HCT116 (cell line): ENCODE measurements at regions not wholly inside any gene's neighbourhood (a gene's known extent, or its start where the extent isn't known, plus 50 kb on each side); places are given as distances from the start of the nearest gene placed in this dataset.

Experiments
- ATAC-seq: fragments of 200-7000 bp; cut with Tn5 transposase; 2 replicates; pipeline ENCODE4 v1.9.1; 2020; ENCODE audit warnings: mild to moderate bottlenecking, moderate library complexity
- BruUV-seq: library from RNA; stranded (reverse); fragments of 400-500 nt; replicated peaks from 2 replicates; lab custom pipeline; 2021; lab: Mats Ljungman, UMichigan
- CTCF ChIA-PET: fragments of 300-600 bp; sonication (Branson Sonifier 250); formaldehyde crosslinking; loops from one replicate; lab custom pipeline; 2021; ENCODE audit warnings: antibody characterized with exemption; lab: Charles Lee
- POLR2A ChIA-PET: fragments of 300-600, 350-600 bp; sonication (Branson Sonifier 250); formaldehyde crosslinking; loops from one replicate; lab custom pipeline; 2021; ENCODE audit warnings: antibody characterized with exemption; lab: Charles Lee
- RAD21 ChIA-PET, 2 experiments: fragments of 300-600 bp; sonication (Branson Sonifier 250); formaldehyde crosslinking; loops; one replicate each; lab custom pipeline; 2023; ENCODE audit warnings: low total read pairs in 2 of 2; ENCODE audit not compliant: uncharacterized antibody in 2 of 2, unreplicated experiment in 2 of 2, low non-redundant PET in 1 of 2; lab: Charles Lee
- DNase-seq: peaks from one replicate; pipeline ENCODE4 v3.0.0-alpha.2; 2010; ENCODE audit warnings: low read depth, low spot score
- H2AFZ ChIP-seq: fragments of 200-600 bp; shearing (Covaris generic), sonication (generic); 2 replicates; pipeline ENCODE4 v1.6.1; 2017; ENCODE audit warnings: low read depth, mixed run types, mixed read lengths, antibody characterized with exemption, low read length; ENCODE audit not compliant: poor library complexity, severe bottlenecking
- H3K27ac ChIP-seq: 2 replicates; pipeline ENCODE4 v1.5.1; 2012; ENCODE audit warnings: low read depth, low read length
- H3K27me3 ChIP-seq: fragments of 200-600 bp; sonication (generic); 2 replicates; pipeline ENCODE4 v1.6.1; 2016; ENCODE audit warnings: mixed run types, low read length, mixed read lengths; ENCODE audit not compliant: insufficient read depth
- H3K36me3 ChIP-seq, 2 experiments: fragments of 200-500 bp in 1 of 2; fragments of 200-600 bp in 1 of 2; sonication (Bioruptor generic) in 1 of 2; sonication (generic) in 1 of 2; 2 replicates each; pipeline versions ENCODE4 v1.5.1 to v1.6.1; 2014 to 2016; ENCODE audit warnings: low read length in 2 of 2, inconsistent platforms in 1 of 2, mixed read lengths in 1 of 2, mixed run types in 1 of 2; ENCODE audit not compliant: insufficient read depth in 2 of 2, control insufficient read depth in 1 of 2
- H3K4me1 ChIP-seq, 2 experiments: fragments of 200-600 bp in 1 of 2; sonication (generic) in 1 of 2; 2 replicates each; pipeline versions ENCODE4 v1.5.1 to v1.6.1; 2012 to 2017; ENCODE audit warnings: low read length in 2 of 2, inconsistent platforms in 1 of 2, mild to moderate bottlenecking in 1 of 2, mixed read lengths in 1 of 2, mixed run types in 1 of 2, moderate library complexity in 1 of 2; ENCODE audit not compliant: insufficient read depth in 2 of 2, control insufficient read depth in 1 of 2
- H3K4me2 ChIP-seq: fragments of 200-600 bp; sonication (generic); 2 replicates; pipeline ENCODE4 v1.6.1; 2017; ENCODE audit warnings: mixed run types, low read length, mixed read lengths
- H3K4me3 ChIP-seq, 2 experiments: fragments of 200-600 bp in 1 of 2; sonication (generic) in 1 of 2; replicated peaks in 1 of 2; 2 replicates each; pipeline ENCODE4 v1.5.1; 2011 to 2016; ENCODE audit warnings: low read length in 2 of 2, control low read depth in 1 of 2, low read depth in 1 of 2, mild to moderate bottlenecking in 1 of 2, mixed read lengths in 1 of 2, mixed run types in 1 of 2
- H3K79me2 ChIP-seq: fragments of 200-600 bp; sonication (generic); 2 replicates; pipeline ENCODE4 v1.6.1; 2017; ENCODE audit warnings: mild to moderate bottlenecking, mixed run types, low read length, moderate library complexity, mixed read lengths; ENCODE audit not compliant: insufficient read depth
- H3K9ac ChIP-seq: fragments of 200-600 bp; sonication (generic); 2 replicates; pipeline ENCODE4 v1.6.1; 2016; ENCODE audit warnings: low read length, mixed read lengths
- H3K9me2 ChIP-seq: fragments of 200-600 bp; sonication (generic), shearing (Covaris generic); 2 replicates; pipeline ENCODE4 v1.6.1; 2017; ENCODE audit warnings: mixed run types, mild to moderate bottlenecking, moderate library complexity; ENCODE audit not compliant: insufficient read depth
- H3K9me3 ChIP-seq, 2 experiments: fragments of 200-500 bp in 1 of 2; fragments of 200-600 bp in 1 of 2; sonication (Bioruptor generic) in 1 of 2; sonication (generic) in 1 of 2; 2 replicates each; pipeline ENCODE4 v1.6.1; 2014 to 2017; ENCODE audit warnings: low read length in 2 of 2, mixed read lengths in 2 of 2, inconsistent platforms in 1 of 2, low read depth in 1 of 2, mild to moderate bottlenecking in 1 of 2, mixed run types in 1 of 2, moderate library complexity in 1 of 2; ENCODE audit not compliant: control insufficient read depth in 1 of 2, insufficient read depth in 1 of 2
- H4K20me1 ChIP-seq: fragments of 200-600 bp; sonication (generic), shearing (Covaris generic); 2 replicates; pipeline ENCODE4 v1.6.1; 2017; ENCODE audit warnings: mixed run types, mild to moderate bottlenecking, moderate library complexity; ENCODE audit not compliant: insufficient read depth
- CEBPB ChIP-seq: IDR thresholded peaks from 2 replicates; pipeline ENCODE4 v1.6.1; 2012; ENCODE audit warnings: low read depth
- CTCF ChIP-seq, 3 experiments: fragments of 200-600 bp in 1 of 3; sonication (generic) in 1 of 3; IDR thresholded peaks in 2 of 3; conservative IDR thresholded peaks in 1 of 3; 2 replicates each; pipeline ENCODE4 v1.5.1; 2012 to 2017; ENCODE audit warnings: low read depth in 2 of 3, low read length in 2 of 3, antibody characterized with exemption in 1 of 3, borderline replicate concordance in 1 of 3, control low read depth in 1 of 3, mild to moderate bottlenecking in 1 of 3, mixed read lengths in 1 of 3, mixed run types in 1 of 3, moderate library complexity in 1 of 3; ENCODE audit not compliant: insufficient read depth in 1 of 3
- EGR1 ChIP-seq: IDR thresholded peaks from 2 replicates; pipeline ENCODE4 v1.6.1; 2012; ENCODE audit warnings: low read depth
- ELF1 ChIP-seq: IDR thresholded peaks from 2 replicates; pipeline ENCODE4 v1.6.1; 2012; ENCODE audit warnings: low read depth, borderline replicate concordance
- EZH2 ChIP-seq: fragments of 200-600 bp; sonication (generic); IDR thresholded peaks from 2 replicates; pipeline ENCODE4 v1.6.1; 2017; ENCODE audit warnings: antibody characterized with exemption, mixed run types
- EZH2phosphoT487 ChIP-seq: fragments of 200-600 bp; IDR thresholded peaks from 2 replicates; pipeline ENCODE4 v1.6.1; 2018; ENCODE audit warnings: antibody characterized with exemption, borderline replicate concordance
- FOSL1 ChIP-seq: IDR thresholded peaks from 2 replicates; pipeline ENCODE4 v1.6.1; 2012; ENCODE audit warnings: low read depth
- JUND ChIP-seq: IDR thresholded peaks from 2 replicates; pipeline ENCODE4 v1.6.1; 2012
- POLR2A ChIP-seq: IDR thresholded peaks from 2 replicates; pipeline ENCODE4 v1.7.0; 2011; ENCODE audit warnings: borderline replicate concordance; ENCODE audit not compliant: insufficient read depth, insufficient read length; ENCODE audit errors: extremely low read depth
- RAD21 ChIP-seq: IDR thresholded peaks from 2 replicates; pipeline ENCODE4 v1.6.1; 2012; ENCODE audit warnings: low read depth, mild to moderate bottlenecking
- REST ChIP-seq: IDR thresholded peaks from 2 replicates; pipeline ENCODE4 v1.6.1; 2012; ENCODE audit warnings: low read depth
- SIN3A ChIP-seq: IDR thresholded peaks from 2 replicates; pipeline ENCODE4 v1.6.1; 2012; ENCODE audit warnings: low read depth
- SP1 ChIP-seq: IDR thresholded peaks from 2 replicates; pipeline ENCODE4 v1.6.1; 2012; ENCODE audit warnings: low read depth
- SRF ChIP-seq: IDR thresholded peaks from 2 replicates; pipeline ENCODE4 v1.6.1; 2012; ENCODE audit warnings: low read depth
- TCF7L2 ChIP-seq: IDR thresholded peaks from 2 replicates; pipeline ENCODE4 v1.7.0; 2011; ENCODE audit warnings: borderline replicate concordance, inconsistent platforms; ENCODE audit not compliant: insufficient read depth, insufficient read length; ENCODE audit errors: extremely low read depth
- YY1 ChIP-seq: IDR thresholded peaks from 2 replicates; pipeline ENCODE4 v1.6.1; 2011; ENCODE audit warnings: low read length, low read depth, moderate library complexity, mild to moderate bottlenecking; ENCODE audit not compliant: insufficient replicate concordance; ENCODE audit errors: extremely low read depth
- ZBTB33 ChIP-seq: IDR thresholded peaks from 2 replicates; pipeline ENCODE4 v1.6.1; 2011; ENCODE audit warnings: mild to moderate bottlenecking, low read length, moderate library complexity; ENCODE audit not compliant: insufficient replicate concordance; ENCODE audit errors: extremely low read depth
- ZFX ChIP-seq: fragments of 450-650 bp; IDR thresholded peaks from 2 replicates; pipeline ENCODE4 v1.6.1; 2017
- ZNF274 ChIP-seq: fragments of 200-500 bp; sonication (Bioruptor generic); IDR thresholded peaks from 2 replicates; pipeline ENCODE4 v1.6.1; 2014; ENCODE audit warnings: mild to moderate bottlenecking, low read depth, low read length, inconsistent platforms
- intact Hi-C: fragments of 100-400 bp; cut with micrococcal nuclease; formaldehyde crosslinking; loops from 2 replicates; pipeline ENCODE4 v1.10.0; 2022

- ChIA-PET RAD21 (no interaction called here), CTCF (no interaction called here), POLR2A (no interaction called here)
- Histone ChIP-seq H3K4me1 (no peaks in the 10 kb centered on the region), H3K79me2 (no peaks in the 10 kb centered on the region), H3K27me3 (no peaks in the 10 kb centered on the region), H3K4me3 (no peak overlapping the region), H3K9me3 (peaks cover 0 to 12% of the 10 kb centered on the region in 2 experiments; a peak in 2 of 4 replicates), H3K4me2 (no peak overlapping the region), H4K20me1 (no peaks in the 10 kb centered on the region), H2AFZ (no peak overlapping the region), H3K9me2 (no peaks in the 10 kb centered on the region), H3K9ac (no peak overlapping the region), H3K36me3 (no peaks in the 10 kb centered on the region), H3K27ac (no peak overlapping the region)
- intact Hi-C loops = no loop called here
- TF ChIP-seq ZFX = no peak
- no peak for TF ChIP-seq RAD21
- TF ChIP-seq POLR2A = no peak
- TF ChIP-seq YY1 = no peak
- TF ChIP-seq FOSL1 = no peak
- no peak for TF ChIP-seq CEBPB
- TF ChIP-seq JUND = no peak
- no peak for TF ChIP-seq CTCF (IDR thresholded peaks at IDR 0.05 in 2 of 3, conservative IDR thresholded peaks at IDR 0.05 in 1 of 3; ENCODE audit: borderline replicate concordance in 1 of 3, insufficient read depth in 1 of 3, low read depth in 2 of 3, low read length in 2 of 3)
- TF ChIP-seq REST = no peak
- TF ChIP-seq EGR1 = no peak
- TF ChIP-seq ZNF274 = no peak
- no peak for TF ChIP-seq SRF
- TF ChIP-seq EZH2 = no peak
- no peak for TF ChIP-seq ZBTB33
- no peak for TF ChIP-seq EZH2phosphoT487
- no peak for TF ChIP-seq SIN3A
- no peak for TF ChIP-seq SP1
- no peak for TF ChIP-seq ELF1
- TF ChIP-seq TCF7L2 = no peak
- no peak for DNase-seq
- BruUV-seq = no TSS peak
- no peak for ATAC-seq
These were observed 210.7 kb upstream of the TMEM132C start for GRCh38 chr12:128056136-128056801.
